ENCODE measurements at regions not wholly inside any gene's neighbourhood (a gene's known extent, or its start where the extent isn't known, plus 50 kb on each side); places are given as distances from the start of the nearest gene placed in this dataset.
A peak's percentile ranks its signal among the peaks of the same experiment; 100 is the strongest.

GRCh38 chr18:22268641-22269128 is 99.3 kb downstream of the GATA6 start:
- intact Hi-C loops (cut with DNase I) = no loop called here
- no peak overlapping the region for H3K4me3 ChIP-seq
- ATAC-seq = no peak
- DNase-seq = no peak
- WGBS (ENCODE audit: insufficient coverage, low coverage, low lambda C conversion rate, missing lambda C conversion rate) = 73% methylated on average over 4 of the region's 4 CpGs
- no peak overlapping the region for H3K27ac ChIP-seq
- no peaks in the 10 kb centered on the region for H3K36me3 ChIP-seq
- TF ChIP-seq CTCF (IDR thresholded peaks at IDR 0.05) (no peak), POLR2A (IDR thresholded peaks at IDR 0.05) (no peak)
- no peaks in the 10 kb centered on the region for H3K4me1 ChIP-seq
- H3K9me3 ChIP-seq = no peaks in the 10 kb centered on the region
- no peaks in the 10 kb centered on the region for H3K27me3 ChIP-seq

- intact Hi-C loops (cut with DNase I) = no loop called here
- DNase-seq (no peak), ATAC-seq (peak in 3 of 4 donors; percentile 39 to 88 (median 46))
- Histone ChIP-seq H3K4me3 (no peak overlapping the region), H3K27ac (no peak overlapping the region), H3K36me3 (no peaks in the 10 kb centered on the region), H3K4me1 (no peaks in the 10 kb centered on the region), H3K9me3 (no peaks in the 10 kb centered on the region), H3K27me3 (no peaks in the 10 kb centered on the region)
- 40% methylated on average over 5 of the region's 8 CpGs for WGBS (ENCODE audit: insufficient coverage, low coverage, low lambda C conversion rate, missing lambda C conversion rate)
- no peak for TF ChIP-seq POLR2A (IDR thresholded peaks at IDR 0.05)
- TF ChIP-seq CTCF (IDR thresholded peaks at IDR 0.05) = no peak
These were observed 98.3 kb downstream of the GATA6 start for GRCh38 chr18:22267697-22268096.

- Histone ChIP-seq H3K4me1 (no peaks in the 10 kb centered on the region), H3K9me3 (no peaks in the 10 kb centered on the region), H3K4me3 (no peak overlapping the region), H3K27ac (no peak overlapping the region), H3K36me3 (no peaks in the 10 kb centered on the region), H3K27me3 (no peaks in the 10 kb centered on the region)
- intact Hi-C loops (cut with DNase I) = no loop called here
- TF ChIP-seq POLR2A (IDR thresholded peaks at IDR 0.05) = no peak
- DNase-seq (no peak), ATAC-seq (no peak)
- WGBS (ENCODE audit: insufficient coverage, low coverage, low lambda C conversion rate, missing lambda C conversion rate) = 80% methylated on average over 2 of the region's 2 CpGs
These were observed 97.8 kb downstream of the GATA6 start for GRCh38 chr18:22267225-22267624.

GRCh38 chr18:22265838-22266237 is 96.4 kb downstream of the GATA6 start:
- DNase-seq (no peak), ATAC-seq (no peak)
- Histone ChIP-seq H3K27me3 (no peaks in the 10 kb centered on the region), H3K9me3 (no peaks in the 10 kb centered on the region), H3K27ac (no peak overlapping the region), H3K4me3 (no peak overlapping the region), H3K36me3 (no peaks in the 10 kb centered on the region), H3K4me1 (no peaks in the 10 kb centered on the region)
- intact Hi-C loops (cut with DNase I) = no loop called here
- TF ChIP-seq POLR2A (IDR thresholded peaks at IDR 0.05) (no peak), CTCF (IDR thresholded peaks at IDR 0.05) (no peak)
- WGBS (ENCODE audit: insufficient coverage, low coverage, low lambda C conversion rate, missing lambda C conversion rate) = 80% methylated on average over 1 of the region's 4 CpGs

GRCh38 chr18:22260208-22260820 is 90.9 kb downstream of the GATA6 start:
- WGBS (ENCODE audit: insufficient coverage, low coverage, low lambda C conversion rate, missing lambda C conversion rate) = 72% methylated on average over 8 of the region's 8 CpGs
- H3K4me1 ChIP-seq = no peaks in the 10 kb centered on the region
- H3K9me3 ChIP-seq = no peaks in the 10 kb centered on the region
- intact Hi-C loops (cut with DNase I) = no loop called here
- TF ChIP-seq CTCF (IDR thresholded peaks at IDR 0.05) (no peak), POLR2A (IDR thresholded peaks at IDR 0.05) (no peak)
- DNase-seq (no peak), ATAC-seq (no peak)
- no peak overlapping the region for H3K4me3 ChIP-seq
- no peaks in the 10 kb centered on the region for H3K36me3 ChIP-seq
- no peak overlapping the region for H3K27ac ChIP-seq
- no peaks in the 10 kb centered on the region for H3K27me3 ChIP-seq

All from right lobe of liver (tissue), 6 donors.